ENCODE measurements at regions not wholly inside any gene's neighbourhood (a gene's known extent, or its start where the extent isn't known, plus 50 kb on each side); places are given as distances from the start of the nearest gene placed in this dataset.

GRCh38 chrX:134171661-134172587, 65.1 kb upstream of the CCDC160 start:
- no peak for TF ChIP-seq EP300 (IDR thresholded peaks at IDR 0.05)
- peak in 1 of 4 donors; percentile 45 for TF ChIP-seq POLR2AphosphoS5 (IDR thresholded peaks at IDR 0.05)

Data from sigmoid colon (tissue), 4 donors.